ENCODE measurements at regions not wholly inside any gene's neighbourhood (a gene's known extent, or its start where the extent isn't known, plus 50 kb on each side); places are given as distances from the start of the nearest gene placed in this dataset.

DNA sequence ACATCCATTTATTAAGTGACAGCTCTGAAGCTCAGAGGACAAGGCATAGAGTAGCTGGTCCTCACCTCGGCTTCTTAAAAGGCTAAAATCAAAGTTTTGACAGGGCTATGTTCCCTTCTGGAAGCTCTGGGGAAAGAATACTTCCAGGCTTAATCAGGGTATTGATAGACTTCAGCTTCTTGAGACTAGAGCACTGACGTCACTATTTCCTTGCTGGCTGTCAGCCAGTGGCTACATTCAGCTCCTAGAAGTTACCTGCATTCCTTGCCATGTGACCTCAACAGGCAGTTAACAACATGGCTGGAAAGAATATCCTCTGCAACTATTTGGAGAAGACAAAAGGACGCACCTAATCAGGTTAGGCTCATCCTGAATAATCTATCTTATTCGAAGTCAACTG is 1144.8 kb downstream of the ADGRL3 start:
- ATAC-seq (no peak), DNase-seq (no peak)
- H3K27me3 ChIP-seq (ENCODE audit: control insufficient read depth, insufficient read depth) = no peaks in the 10 kb centered on the region
- no peak overlapping the region for H3K27ac ChIP-seq (ENCODE audit: low read length)
- intact Hi-C loops (cut with DNase I) = no loop called here
- no peaks in the 10 kb centered on the region for H3K9me3 ChIP-seq (ENCODE audit: control insufficient read depth, low read length)
- H3K4me3 ChIP-seq (ENCODE audit: low read length) = no peak overlapping the region
- WGBS = 69% methylated on average over 4 of the region's 4 CpGs
- H3K4me1 ChIP-seq (ENCODE audit: control insufficient read depth, insufficient read depth, low read length) = no peaks in the 10 kb centered on the region

DNA sequence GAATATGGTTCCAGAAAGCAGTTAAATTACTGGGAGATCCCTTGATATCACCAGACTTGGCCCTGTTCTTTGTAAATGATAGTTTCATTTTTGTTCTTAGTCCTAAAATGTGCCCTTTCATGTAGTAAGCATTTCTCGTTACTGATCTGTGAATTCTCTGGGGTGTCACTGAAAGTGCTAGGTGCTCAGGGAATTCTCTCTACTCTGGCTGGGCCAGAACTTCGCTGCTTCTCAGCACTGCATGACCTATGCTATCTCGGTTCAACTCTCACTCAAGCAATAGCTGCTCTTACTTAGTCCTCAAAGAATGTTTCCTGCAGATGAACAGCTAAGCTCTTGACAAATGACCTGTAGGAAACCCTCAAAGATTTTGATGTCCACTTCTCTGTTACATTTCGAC is 1144.3 kb downstream of the ADGRL3 start:
- DNase-seq (no peak), ATAC-seq (no peak)
- Histone ChIP-seq H3K9me3 (ENCODE audit: control insufficient read depth, low read length) (no peaks in the 10 kb centered on the region), H3K4me3 (ENCODE audit: low read length) (no peak overlapping the region), H3K27me3 (ENCODE audit: control insufficient read depth, insufficient read depth) (no peaks in the 10 kb centered on the region), H3K4me1 (ENCODE audit: control insufficient read depth, insufficient read depth, low read length) (no peaks in the 10 kb centered on the region), H3K27ac (ENCODE audit: low read length) (no peak overlapping the region)
- 52% methylated on average over 4 of the region's 4 CpGs for WGBS
- intact Hi-C loops (cut with DNase I) = no loop called here

GRCh38 chr4:62342346-62342745 is 1142.2 kb downstream of the ADGRL3 start:
- no peaks in the 10 kb centered on the region for H3K9me3 ChIP-seq (ENCODE audit: control insufficient read depth, low read length)
- DNase-seq (no peak), ATAC-seq (no peak)
- no peaks in the 10 kb centered on the region for H3K4me1 ChIP-seq (ENCODE audit: control insufficient read depth, insufficient read depth, low read length)
- H3K27ac ChIP-seq (ENCODE audit: low read length) = no peak overlapping the region
- no peak overlapping the region for H3K4me3 ChIP-seq (ENCODE audit: low read length)
- no peaks in the 10 kb centered on the region for H3K27me3 ChIP-seq (ENCODE audit: control insufficient read depth, insufficient read depth)
- intact Hi-C loops (cut with DNase I) = no loop called here

DNA sequence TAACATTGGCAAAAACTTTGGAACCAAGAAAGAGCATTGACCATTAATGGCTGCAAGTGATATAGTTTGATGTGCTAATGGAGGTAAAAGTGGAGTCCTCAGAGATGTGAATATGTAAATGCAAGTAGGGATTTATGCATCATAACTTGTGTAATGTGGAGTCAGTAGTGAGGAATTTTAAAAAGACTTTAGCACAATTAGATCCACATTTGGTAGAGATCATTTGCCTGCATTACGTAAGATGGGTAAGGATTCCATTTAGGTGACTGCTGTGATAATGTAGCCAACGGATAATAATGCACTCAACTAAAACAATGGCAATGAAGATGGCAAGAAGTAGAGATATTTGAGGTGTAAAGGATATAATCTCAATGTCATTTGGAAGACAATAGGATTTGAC is 1128.4 kb downstream of the ADGRL3 start:
- no peak overlapping the region for H3K4me3 ChIP-seq (ENCODE audit: low read length)
- 91% methylated on average over 2 of the region's 2 CpGs for WGBS
- DNase-seq (no peak), ATAC-seq (no peak)
- intact Hi-C loops (cut with DNase I) = no loop called here
- peaks cover 1% of the 10 kb centered on the region for H3K4me1 ChIP-seq (ENCODE audit: control insufficient read depth, insufficient read depth, low read length)
- no peak overlapping the region for H3K27ac ChIP-seq (ENCODE audit: low read length)
- no peaks in the 10 kb centered on the region for H3K27me3 ChIP-seq (ENCODE audit: control insufficient read depth, insufficient read depth)
- no peaks in the 10 kb centered on the region for H3K9me3 ChIP-seq (ENCODE audit: control insufficient read depth, low read length)

DNA sequence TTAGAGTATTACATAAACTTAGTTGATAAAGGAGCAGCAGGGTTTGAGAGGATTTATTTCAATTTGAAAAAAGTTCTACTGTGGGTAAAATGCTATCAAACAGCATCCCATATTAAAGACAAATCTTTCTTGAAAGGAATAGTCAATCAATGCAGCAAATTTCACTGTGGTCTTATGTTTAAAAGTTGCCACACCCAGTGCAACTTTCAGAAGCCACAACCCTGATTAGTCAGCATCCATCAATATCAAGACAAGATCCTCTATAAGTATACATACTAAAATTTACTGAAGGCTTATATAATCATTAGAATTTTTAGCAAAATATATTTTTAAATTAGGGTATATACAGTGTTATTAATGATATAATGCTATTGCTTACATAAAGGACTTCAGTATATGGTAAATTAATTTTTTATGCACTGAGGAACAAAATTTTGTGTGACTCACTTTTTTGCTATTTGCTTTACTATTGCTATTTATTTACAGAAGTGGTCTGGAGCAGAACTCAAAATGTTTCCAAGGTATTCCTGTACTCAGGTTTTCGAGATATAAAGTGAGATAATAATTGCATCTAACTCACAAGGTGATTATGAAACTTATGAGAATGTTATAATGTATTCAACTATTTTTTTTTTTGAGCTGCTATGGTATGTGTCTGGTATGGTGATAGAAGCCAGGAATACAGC is 1127.6 kb downstream of the ADGRL3 start:
- no peak overlapping the region for H3K4me3 ChIP-seq (ENCODE audit: low read length)
- H3K27me3 ChIP-seq (ENCODE audit: control insufficient read depth, insufficient read depth) = no peaks in the 10 kb centered on the region
- no peak for ATAC-seq
- WGBS = 46% methylated on average over 1 of the region's 1 CpG
- no peaks in the 10 kb centered on the region for H3K9me3 ChIP-seq (ENCODE audit: control insufficient read depth, low read length)
- DNase-seq = no peak
- H3K27ac ChIP-seq (ENCODE audit: low read length) = no peak overlapping the region
- intact Hi-C loops (cut with DNase I) = no loop called here
- H3K4me1 ChIP-seq (ENCODE audit: control insufficient read depth, insufficient read depth, low read length) = peaks cover 1% of the 10 kb centered on the region

DNA sequence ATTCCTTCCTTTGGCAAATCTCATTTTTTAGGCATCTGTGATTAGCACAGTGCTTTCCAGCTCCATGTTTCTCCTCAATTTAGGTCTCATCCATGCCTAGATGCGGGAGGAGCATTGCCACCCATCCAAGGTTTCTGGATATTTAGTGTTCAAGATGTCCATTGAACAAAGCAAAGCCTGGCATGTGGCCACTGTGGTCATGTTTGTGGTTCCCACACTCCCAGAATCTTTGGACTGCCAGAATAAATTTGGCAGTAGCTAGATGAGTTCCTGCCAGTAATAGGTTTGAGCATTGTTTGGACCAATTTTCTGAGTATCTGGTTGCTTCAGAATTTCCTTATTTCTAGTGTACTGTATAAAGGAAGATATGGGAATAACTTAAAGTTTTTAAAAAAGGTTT is 1124.1 kb downstream of the ADGRL3 start:
- WGBS = 60% methylated on average over 1 of the region's 1 CpG
- H3K4me1 ChIP-seq (ENCODE audit: control insufficient read depth, insufficient read depth, low read length) = peaks cover 1% of the 10 kb centered on the region
- H3K27me3 ChIP-seq (ENCODE audit: control insufficient read depth, insufficient read depth) = no peaks in the 10 kb centered on the region
- no peak overlapping the region for H3K4me3 ChIP-seq (ENCODE audit: low read length)
- DNase-seq (peak; percentile 66 to 93 (median 79)), ATAC-seq (peak; percentile 39 to 86)
- intact Hi-C loops (cut with DNase I) = no loop called here
- no peak overlapping the region for H3K27ac ChIP-seq (ENCODE audit: low read length)
- no peaks in the 10 kb centered on the region for H3K9me3 ChIP-seq (ENCODE audit: control insufficient read depth, low read length)

DNA sequence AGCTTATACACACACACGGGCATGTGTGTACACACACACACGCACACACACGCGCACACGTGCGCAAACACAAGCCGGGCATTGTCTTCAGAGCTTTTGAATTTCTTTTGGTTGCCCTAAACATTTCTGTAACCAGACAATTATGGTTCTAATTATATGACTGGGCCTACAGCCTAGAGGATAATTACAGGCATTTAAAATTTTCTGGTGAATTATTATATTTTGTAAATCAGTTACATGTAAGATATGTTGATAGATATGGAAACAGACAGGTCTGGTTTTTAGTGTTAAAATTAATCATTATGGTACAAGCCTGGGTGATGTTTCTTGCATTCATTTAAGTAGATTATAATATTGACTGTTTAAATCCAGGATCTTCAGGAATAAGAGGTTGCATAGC is 1120.5 kb downstream of the ADGRL3 start:
- Histone ChIP-seq H3K27me3 (ENCODE audit: control insufficient read depth, insufficient read depth) (no peaks in the 10 kb centered on the region), H3K4me1 (ENCODE audit: control insufficient read depth, insufficient read depth, low read length) (peaks cover 1% of the 10 kb centered on the region), H3K9me3 (ENCODE audit: control insufficient read depth, low read length) (no peaks in the 10 kb centered on the region), H3K27ac (ENCODE audit: low read length) (no peak overlapping the region), H3K4me3 (ENCODE audit: low read length) (no peak overlapping the region)
- DNase-seq = no peak
- ATAC-seq = no peak
- 92% methylated on average over 7 of the region's 7 CpGs for WGBS
- intact Hi-C loops (cut with DNase I) = no loop called here

GRCh38 chr4:62302710-62303109 is 1102.6 kb downstream of the ADGRL3 start:
- no peak for DNase-seq
- H3K4me1 ChIP-seq (ENCODE audit: control insufficient read depth, insufficient read depth, low read length) = no peaks in the 10 kb centered on the region
- intact Hi-C loops (cut with DNase I) = no loop called here
- no peak overlapping the region for H3K4me3 ChIP-seq (ENCODE audit: low read length)
- no peaks in the 10 kb centered on the region for H3K27me3 ChIP-seq (ENCODE audit: control insufficient read depth, insufficient read depth)
- ATAC-seq = no peak
- no peak overlapping the region for H3K27ac ChIP-seq (ENCODE audit: low read length)
- no peaks in the 10 kb centered on the region for H3K9me3 ChIP-seq (ENCODE audit: control insufficient read depth, low read length)
- WGBS = 79% methylated on average over 1 of the region's 1 CpG

DNA sequence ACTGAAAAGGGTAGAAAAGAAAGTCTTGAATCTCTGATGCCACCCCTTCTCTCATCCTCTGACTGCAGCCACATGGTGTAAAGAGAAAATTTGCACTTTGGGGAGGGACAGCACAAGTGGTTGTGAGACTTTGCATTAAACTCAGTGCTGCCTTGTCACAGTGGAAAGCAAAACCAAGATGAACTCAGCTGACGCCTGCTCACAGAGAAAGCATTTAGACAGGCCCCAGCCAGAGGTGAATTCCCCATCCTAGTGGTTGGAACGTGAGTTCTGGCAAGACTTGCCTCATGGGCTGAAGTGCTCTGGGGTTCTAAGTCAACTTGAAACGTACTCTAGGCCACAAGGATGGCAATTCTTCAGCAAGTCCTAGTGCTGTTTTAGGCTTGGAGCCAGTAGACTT is 1101.4 kb downstream of the ADGRL3 start:
- intact Hi-C loops (cut with DNase I) = no loop called here
- Histone ChIP-seq H3K4me1 (ENCODE audit: control insufficient read depth, insufficient read depth, low read length) (no peaks in the 10 kb centered on the region), H3K9me3 (ENCODE audit: control insufficient read depth, low read length) (no peaks in the 10 kb centered on the region), H3K27ac (ENCODE audit: low read length) (no peak overlapping the region), H3K4me3 (ENCODE audit: low read length) (no peak overlapping the region), H3K27me3 (ENCODE audit: control insufficient read depth, insufficient read depth) (no peaks in the 10 kb centered on the region)
- ATAC-seq (no peak), DNase-seq (no peak)
- 50% methylated on average over 3 of the region's 3 CpGs for WGBS

DNA sequence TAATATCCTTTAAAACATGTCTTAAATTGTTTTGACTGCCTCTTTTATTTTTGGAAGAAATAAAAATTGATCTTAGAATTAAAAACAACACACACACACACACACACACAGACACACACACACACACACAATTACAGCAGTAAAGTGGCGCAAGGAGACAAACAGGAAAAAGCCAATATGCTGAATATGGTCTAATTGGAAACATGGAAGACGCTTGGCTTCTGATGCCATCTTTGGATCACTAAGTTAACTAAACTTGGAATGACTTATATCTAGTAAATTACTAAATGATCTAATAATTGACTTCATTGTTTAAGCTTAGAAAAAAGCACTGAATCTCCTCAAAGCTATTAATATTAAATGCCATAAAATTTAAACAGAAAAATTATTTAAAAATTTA is 1093.4 kb downstream of the ADGRL3 start:
- ATAC-seq = no peak
- no peak for DNase-seq
- no peak overlapping the region for H3K27ac ChIP-seq (ENCODE audit: low read length)
- no peaks in the 10 kb centered on the region for H3K27me3 ChIP-seq (ENCODE audit: control insufficient read depth, insufficient read depth)
- H3K9me3 ChIP-seq (ENCODE audit: control insufficient read depth, low read length) = no peaks in the 10 kb centered on the region
- H3K4me3 ChIP-seq (ENCODE audit: low read length) = no peak overlapping the region
- H3K4me1 ChIP-seq (ENCODE audit: control insufficient read depth, insufficient read depth, low read length) = no peaks in the 10 kb centered on the region
- 93% methylated on average over 2 of the region's 2 CpGs for WGBS
- intact Hi-C loops (cut with DNase I) = no loop called here

GRCh38 chr4:62292911-62293310 is 1092.8 kb downstream of the ADGRL3 start:
- H3K4me1 ChIP-seq (ENCODE audit: control insufficient read depth, insufficient read depth, low read length) = no peaks in the 10 kb centered on the region
- ATAC-seq = no peak
- DNase-seq = peak in 1 of 3 donors; percentile 30
- intact Hi-C loops (cut with DNase I) = no loop called here
- H3K27me3 ChIP-seq (ENCODE audit: control insufficient read depth, insufficient read depth) = no peaks in the 10 kb centered on the region
- H3K9me3 ChIP-seq (ENCODE audit: control insufficient read depth, low read length) = no peaks in the 10 kb centered on the region
- WGBS = 90% methylated on average over 14 of the region's 14 CpGs
- no peak overlapping the region for H3K4me3 ChIP-seq (ENCODE audit: low read length)
- H3K27ac ChIP-seq (ENCODE audit: low read length) = no peak overlapping the region

Measured in right cardiac atrium (tissue), 5 donors.